ENCODE measurements at regions not wholly inside any gene's neighbourhood (a gene's known extent, or its start where the extent isn't known, plus 50 kb on each side); places are given as distances from the start of the nearest gene placed in this dataset.

GRCh38 chr2:150188800-150189199, 298.7 kb downstream of the RND3 start:
- TF ChIP-seq CTCF (IDR thresholded peaks at IDR 0.05) (no peak), POLR2A (IDR thresholded peaks at IDR 0.05) (no peak), EP300 (IDR thresholded peaks at IDR 0.05) (no peak)
